ELR (cell line): ENCODE measurements at regions not wholly inside any gene's neighbourhood (a gene's known extent, or its start where the extent isn't known, plus 50 kb on each side); places are given as distances from the start of the nearest gene placed in this dataset.
A peak's percentile ranks its signal among the peaks of the same experiment; 100 is the strongest.

ENCODE experiments used
- DNase-seq: peaks from one replicate; pipeline ENCODE4 v3.0.0-alpha.2; 2015; ENCODE audit warnings: low read depth

GRCh38 chr7:52026140-52026539 is 709.5 kb upstream of the COBL start:
- DNase-seq, result no peak

- DNase-seq, result no peak
Measured at GRCh38 chr7:52021343-52021742, 704.7 kb upstream of the COBL start.

DNA sequence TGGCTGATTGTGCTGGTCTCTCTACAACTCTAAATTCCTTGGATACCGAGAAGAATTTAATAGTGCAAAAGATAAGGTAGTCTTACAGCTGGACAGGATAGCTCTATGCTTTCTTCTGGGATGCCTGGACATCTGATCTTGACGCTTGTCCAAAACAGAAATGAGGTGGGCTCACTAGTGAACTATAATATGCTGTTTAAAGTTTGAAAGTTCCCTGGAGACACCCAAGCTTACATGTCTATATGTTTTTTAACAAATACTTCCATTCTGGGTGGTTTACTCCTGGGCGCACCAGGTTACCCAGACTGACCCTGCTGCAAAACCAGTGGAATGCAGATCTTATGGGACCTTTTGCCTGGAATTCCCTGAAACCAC is 702.1 kb upstream of the COBL start:
- DNase-seq, result no peak

DNA sequence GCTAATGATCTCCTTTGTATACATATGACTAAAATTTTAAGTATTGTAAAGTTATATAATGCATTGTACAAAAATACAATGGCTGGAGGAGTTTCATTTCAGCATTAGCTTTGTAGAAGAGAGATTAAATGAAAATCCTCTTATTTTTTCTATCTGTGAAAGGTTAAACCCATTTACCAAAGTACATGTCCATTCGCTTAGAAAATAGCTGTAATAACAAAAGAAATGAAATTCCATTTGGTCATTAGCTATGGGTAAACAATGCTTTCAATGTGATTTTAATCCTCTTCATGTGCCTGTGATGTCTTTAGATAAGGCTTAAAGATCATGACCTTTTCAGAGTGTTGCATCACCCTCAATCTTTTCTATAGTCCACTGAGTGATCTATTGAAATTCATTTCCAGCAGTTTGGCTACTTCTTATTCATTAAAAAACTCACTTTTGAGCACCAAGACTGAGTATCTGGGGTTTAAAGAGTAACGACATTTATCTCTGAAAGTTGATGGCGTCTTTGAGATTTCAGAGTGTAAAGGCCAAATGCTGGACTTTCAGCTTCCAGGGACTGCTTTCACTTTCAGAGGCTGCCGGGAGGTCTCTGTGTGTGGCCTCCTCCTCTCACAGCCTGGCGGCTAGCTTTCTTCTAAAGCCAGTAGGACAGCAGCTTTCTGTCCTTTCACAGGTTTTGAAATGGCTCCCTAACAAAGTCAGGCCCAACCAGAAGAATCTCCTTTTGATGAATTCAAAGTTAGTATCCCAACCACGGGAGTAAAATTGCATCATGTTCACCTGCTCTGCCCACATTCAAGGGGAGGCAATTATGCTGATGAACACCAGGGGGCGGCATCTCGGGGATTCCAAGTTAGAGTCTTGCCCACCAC is 701.4 kb upstream of the COBL start:
- DNase-seq, result peak; percentile 1

- no peak for DNase-seq
Measured at GRCh38 chr7:52009181-52009580, 692.6 kb upstream of the COBL start.

- DNase-seq, result no peak
Measured at GRCh38 chr7:52006674-52007073, 690.1 kb upstream of the COBL start.

GRCh38 chr7:52005613-52006012 is 689.0 kb upstream of the COBL start:
- DNase-seq, result no peak

- no peak for DNase-seq
Measured at GRCh38 chr7:51995596-51996179, 679.1 kb upstream of the COBL start.

DNA sequence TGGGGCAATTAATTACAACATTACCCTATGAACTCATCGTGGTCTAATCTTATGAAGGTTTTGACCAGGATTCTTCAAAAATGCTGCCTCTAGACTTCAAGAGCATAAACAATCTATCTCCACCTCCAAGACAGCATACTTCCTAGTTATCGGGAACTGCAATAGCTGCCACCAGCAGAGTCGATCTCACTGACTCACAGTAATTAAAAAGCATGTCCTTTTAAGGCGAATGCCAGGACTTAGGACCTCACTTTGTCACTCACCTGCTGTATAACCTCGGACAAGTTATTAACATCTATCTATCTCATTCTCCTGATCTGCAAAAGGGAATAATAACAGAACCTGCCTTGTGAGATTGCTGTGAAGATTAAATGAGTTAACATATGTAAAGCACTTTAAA is 666.0 kb upstream of the COBL start:
- DNase-seq, result no peak

GRCh38 chr7:51980812-51981211 is 664.2 kb upstream of the COBL start:
- no peak for DNase-seq

DNA sequence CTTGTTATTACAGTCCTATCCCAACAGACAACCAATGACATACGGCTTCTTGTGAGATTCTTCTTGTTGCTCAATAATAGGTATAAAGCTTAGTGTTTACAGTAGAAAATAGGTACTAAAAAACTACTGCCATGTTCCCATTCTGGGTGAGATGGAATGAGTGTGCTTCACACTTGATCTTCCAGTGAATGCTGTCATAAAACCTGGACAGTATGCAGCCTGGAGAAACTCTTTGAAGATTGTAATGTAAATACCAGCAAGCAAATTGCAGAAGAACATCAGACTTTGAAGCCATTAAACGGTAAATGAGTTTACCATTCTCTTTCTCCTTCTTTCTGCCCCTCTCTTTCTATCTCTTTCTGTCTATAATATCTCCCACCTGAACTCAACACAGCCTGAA is 663.7 kb upstream of the COBL start:
- no peak for DNase-seq

DNA sequence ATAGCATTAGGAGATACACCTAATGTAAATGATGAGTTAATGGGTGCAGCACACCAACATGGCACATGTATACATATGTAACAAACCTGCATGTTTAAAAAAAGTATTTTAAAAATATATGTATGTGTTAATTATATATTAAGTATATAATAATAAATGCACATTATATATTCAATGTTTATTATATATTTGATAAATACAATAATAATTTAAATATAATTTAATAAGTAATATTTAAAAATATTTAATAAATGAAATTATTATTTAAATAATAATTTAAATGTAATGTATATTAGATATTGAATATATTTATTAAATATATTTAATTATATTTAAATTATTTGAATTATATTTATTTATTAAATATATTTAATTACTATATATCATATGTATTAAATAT is 661.3 kb upstream of the COBL start:
- no peak for DNase-seq

- no peak for DNase-seq
Measured at GRCh38 chr7:51973939-51974338, 657.3 kb upstream of the COBL start.

- DNase-seq, result no peak
Measured at GRCh38 chr7:51973071-51973470, 656.5 kb upstream of the COBL start.

DNA sequence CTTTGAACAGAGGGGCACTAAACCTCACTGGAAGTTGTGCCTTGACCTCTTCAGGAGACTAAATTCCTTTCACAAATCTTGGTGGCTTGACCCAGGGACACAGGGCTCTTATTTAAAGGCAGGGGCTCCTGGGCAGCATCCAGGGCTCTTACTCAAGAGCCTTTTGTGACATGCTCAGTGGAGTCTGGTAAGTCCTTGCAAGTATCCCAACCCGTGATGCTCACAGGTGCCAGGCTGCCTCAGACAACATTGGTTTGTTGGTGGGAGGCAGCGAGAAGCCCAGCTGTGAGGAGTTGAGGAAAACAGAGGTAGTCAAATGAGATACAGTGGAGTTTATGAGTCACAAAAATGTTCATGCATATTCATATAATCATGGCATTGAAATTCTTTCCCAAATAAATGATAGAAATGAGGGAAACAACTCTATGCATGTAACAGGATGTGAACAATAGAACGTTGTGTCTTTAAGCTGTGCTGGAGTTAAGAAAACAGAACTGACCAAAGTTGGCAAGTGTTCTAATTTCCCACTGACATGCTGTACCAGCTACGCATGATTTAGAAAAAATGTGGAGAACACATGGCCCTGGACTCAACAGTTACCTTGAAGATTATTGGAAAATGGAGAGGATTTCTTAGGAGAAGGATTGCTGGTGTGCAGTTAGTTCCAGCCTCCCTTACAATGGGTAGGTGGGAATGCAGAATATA is 654.5 kb upstream of the COBL start:
- DNase-seq, result no peak

DNA sequence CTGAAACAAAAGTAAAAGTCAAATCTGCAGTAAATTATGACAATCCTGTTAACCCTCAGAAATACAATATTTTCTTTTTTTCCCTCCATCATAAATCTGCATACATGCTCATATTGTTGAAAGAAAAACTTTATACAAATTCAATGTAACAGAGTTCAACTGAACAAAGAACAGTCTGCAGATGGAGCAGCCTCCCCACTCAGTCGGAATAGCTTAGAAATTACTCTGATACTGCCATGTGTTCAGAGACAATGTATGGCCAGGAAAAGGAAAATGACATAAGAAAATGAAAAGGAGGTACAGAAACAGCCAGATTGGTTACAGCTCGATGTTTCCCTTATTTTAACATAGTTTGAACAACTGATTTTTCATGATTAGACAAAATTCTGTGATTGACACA is 651.9 kb upstream of the COBL start:
- DNase-seq, result no peak

DNA sequence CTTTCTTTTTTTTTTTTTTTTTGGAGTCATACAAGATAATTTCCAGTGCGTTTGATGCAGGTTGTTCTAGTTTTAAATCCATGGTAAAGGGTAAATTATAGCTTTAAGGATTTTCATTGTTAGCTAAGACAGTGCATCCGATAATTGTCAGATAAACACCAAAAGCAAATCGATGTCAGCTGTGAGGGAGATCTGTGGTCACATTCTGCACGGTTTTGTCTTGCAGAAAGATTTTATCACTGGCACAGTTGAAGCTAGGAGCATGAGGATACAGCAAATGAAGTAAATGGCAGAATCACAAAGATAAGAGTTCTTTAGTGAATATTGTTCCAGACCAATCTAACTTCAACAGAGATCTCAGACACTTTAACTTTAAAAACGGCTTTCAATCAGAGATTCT is 648.8 kb upstream of the COBL start:
- no peak for DNase-seq

- no peak for DNase-seq
Measured at GRCh38 chr7:51961804-51962203, 645.2 kb upstream of the COBL start.

GRCh38 chr7:51950813-51951212 is 634.2 kb upstream of the COBL start:
- no peak for DNase-seq

- no peak for DNase-seq
Measured at GRCh38 chr7:51949726-51950644, 633.4 kb upstream of the COBL start.

- no peak for DNase-seq
Measured at GRCh38 chr7:51930834-51931233, 614.2 kb upstream of the COBL start.

DNA sequence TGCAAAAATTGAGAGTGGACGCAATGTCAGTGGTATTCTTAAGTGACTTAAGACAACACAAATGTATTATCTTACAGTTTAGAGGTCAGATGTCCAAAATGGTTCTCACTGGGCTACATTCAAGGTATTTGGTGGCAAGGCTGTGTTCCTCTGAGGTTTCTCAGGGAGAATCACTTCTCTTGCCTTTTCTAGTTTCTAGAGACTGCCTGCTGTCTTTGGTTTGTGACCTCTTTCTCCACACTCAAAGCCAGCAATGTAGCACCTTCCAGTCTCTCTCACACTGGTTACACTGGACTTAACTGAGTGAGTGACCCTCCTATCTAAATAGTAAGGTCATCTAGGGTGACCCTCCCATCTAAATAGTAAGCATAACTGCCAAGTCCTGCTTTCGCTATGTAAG is 613.2 kb upstream of the COBL start:
- DNase-seq, result no peak
